HG03095 (cell line): ENCODE measurements at regions not wholly inside any gene's neighbourhood (a gene's known extent, or its start where the extent isn't known, plus 50 kb on each side); places are given as distances from the start of the nearest gene placed in this dataset.
"Not testable (repeated sequence)": the region's sequence is repeated elsewhere in the genome, so short reads cannot be mapped to it uniquely, and the experiment has no call there.

Experiments used
- ATAC-seq: cut with Tn5 transposase; IDR thresholded peaks from one replicate; pipeline ENCODE4 v1.9.1; 2021; ENCODE audit warnings: moderate library complexity; ENCODE audit not compliant: unreplicated experiment

- ATAC-seq: no peak
These were observed 382.7 kb downstream of the UTRN start for GRCh38 chr6:144667532-144668503.

GRCh38 chr6:144670259-144670658, 385.1 kb downstream of the UTRN start:
- not testable (repeated sequence) for ATAC-seq

GRCh38 chr6:144673807-144674206, 388.7 kb downstream of the UTRN start:
- ATAC-seq: no peak

- no peak for ATAC-seq
These were observed 390.2 kb downstream of the UTRN start for GRCh38 chr6:144675231-144675861.

GRCh38 chr6:144676310-144676709, 391.2 kb downstream of the UTRN start:
- ATAC-seq: not testable (repeated sequence)

- ATAC-seq: not testable (repeated sequence)
These were observed 392.1 kb downstream of the UTRN start for GRCh38 chr6:144677263-144677662.

- ATAC-seq: no peak
These were observed 393.7 kb downstream of the UTRN start for GRCh38 chr6:144678844-144679243.

GRCh38 chr6:144681334-144681733, 396.2 kb downstream of the UTRN start:
- ATAC-seq: no peak

GRCh38 chr6:144683216-144684070, 398.3 kb downstream of the UTRN start:
- ATAC-seq: no peak

- ATAC-seq: no peak
These were observed 403.6 kb downstream of the UTRN start for GRCh38 chr6:144688713-144689112.

- no peak for ATAC-seq
These were observed 404.4 kb downstream of the UTRN start for GRCh38 chr6:144689503-144690040.

- no peak for ATAC-seq
These were observed 405.0 kb downstream of the UTRN start for GRCh38 chr6:144690133-144690532.

- no peak for ATAC-seq
These were observed 405.5 kb downstream of the UTRN start for GRCh38 chr6:144690666-144691065.

- not testable (repeated sequence) for ATAC-seq
These were observed 406.9 kb downstream of the UTRN start for GRCh38 chr6:144692050-144692449.

GRCh38 chr6:144695858-144696533, 410.9 kb downstream of the UTRN start:
- ATAC-seq: no peak

GRCh38 chr6:144696610-144697368, 411.7 kb downstream of the UTRN start:
- ATAC-seq: no peak

GRCh38 chr6:144697369-144697760, 412.2 kb downstream of the UTRN start:
- ATAC-seq: no peak

GRCh38 chr6:144697801-144698200, 412.7 kb downstream of the UTRN start:
- no peak for ATAC-seq

- ATAC-seq: no peak
These were observed 417.6 kb downstream of the UTRN start for GRCh38 chr6:144702781-144703180.

GRCh38 chr6:144710207-144710606, 425.1 kb downstream of the UTRN start:
- no peak for ATAC-seq
